Suprapubic skin (tissue), 4 donors: ENCODE measurements at regions not wholly inside any gene's neighbourhood (a gene's known extent, or its start where the extent isn't known, plus 50 kb on each side); places are given as distances from the start of the nearest gene placed in this dataset.

Experiments used
- DNase-seq, 2 donors: peaks; one replicate each; pipeline ENCODE4 v3.0.0-alpha.2; 2019; ENCODE audit warnings: low spot score in 2 of 2
- H3K27ac ChIP-seq: fragments of 200-600 bp; sonication (generic); one replicate; pipeline ENCODE4 v1.5.1; 2019
- H3K27me3 ChIP-seq: fragments of 200-600 bp; sonication (generic); one replicate; pipeline ENCODE4 v1.5.1; 2019
- H3K36me3 ChIP-seq: fragments of 200-600 bp; sonication (generic); one replicate; pipeline ENCODE4 v1.5.1; 2019
- H3K4me1 ChIP-seq: fragments of 200-600 bp; sonication (generic); one replicate; pipeline ENCODE4 v1.5.1; 2019
- H3K4me3 ChIP-seq: fragments of 200-600 bp; sonication (generic); one replicate; pipeline ENCODE4 v1.5.1; 2019; ENCODE audit warnings: mild to moderate bottlenecking
- H3K9me3 ChIP-seq: fragments of 200-600 bp; sonication (generic); one replicate; pipeline ENCODE4 v1.5.1; 2019
- EP300 ChIP-seq: sonication (generic); formaldehyde crosslinking; IDR thresholded peaks from one replicate; pipeline ENCODE4 v1.6.1; 2017; ENCODE audit warnings: antibody characterized with exemption
- POLR2A ChIP-seq, 2 donors: fragments of 450-650 bp; IDR thresholded peaks; one replicate each; pipeline ENCODE4 v1.6.1; 2017; ENCODE audit warnings: antibody characterized with exemption in 2 of 2, mild to moderate bottlenecking in 2 of 2, moderate library complexity in 2 of 2
- POLR2AphosphoS5 ChIP-seq, 3 donors: sonication (generic); formaldehyde crosslinking; IDR thresholded peaks; one replicate each; pipeline ENCODE4 v1.6.1; 2017; ENCODE audit warnings: antibody characterized with exemption in 3 of 3
- WGBS: methylation state at CpG from one replicate; pipeline ENCODE4 v1.1.5; 2018; 5-methylcytosine and 5-hydroxymethylcytosine counted together
- TF ChIP-seq, protein P1 (sequence below), 2 donors: fragments of 200-600 bp in 1 of 2; fragments of 450-650 bp in 1 of 2; sonication (generic) in 1 of 2; IDR thresholded peaks; one replicate each; pipeline ENCODE4 v1.5.1; 2016 to 2019; ENCODE audit warnings: antibody characterized with exemption in 2 of 2, mild to moderate bottlenecking in 1 of 2, moderate library complexity in 1 of 2

DNA sequence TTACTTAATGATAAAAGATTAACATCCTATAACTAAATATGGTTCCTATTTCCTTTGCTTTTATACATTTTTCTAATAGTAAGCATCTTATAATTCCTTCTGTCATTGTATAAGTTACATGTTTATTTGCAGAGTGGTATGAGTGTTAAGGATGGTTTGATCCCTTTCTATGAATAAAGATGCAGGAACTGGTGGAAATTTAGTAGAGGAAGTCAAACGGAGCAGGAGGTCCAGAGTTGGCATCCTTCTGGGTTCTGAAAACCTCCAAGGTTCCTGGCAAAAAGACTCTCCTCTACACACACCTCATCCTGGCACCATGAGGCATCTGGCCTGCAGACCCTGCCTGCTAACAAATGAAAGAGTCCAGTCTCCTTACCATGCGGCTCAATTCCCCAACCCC is 296.8 kb downstream of the SOX9 start:
- H3K9me3 ChIP-seq, result peaks cover 19% of the 10 kb centered on the region
- 94% methylated on average over 2 of the region's 2 CpGs for WGBS
- no peak overlapping the region for H3K4me3 ChIP-seq
- no peak overlapping the region for H3K27ac ChIP-seq
- H3K36me3 ChIP-seq, result no peaks in the 10 kb centered on the region
- H3K4me1 ChIP-seq, result peaks cover 23% of the 10 kb centered on the region
- no peak for DNase-seq
- no peaks in the 10 kb centered on the region for H3K27me3 ChIP-seq
- TF ChIP-seq POLR2AphosphoS5 (IDR thresholded peaks at IDR 0.05), result no peak
- no peak for TF ChIP-seq EP300
- TF ChIP-seq POLR2A (IDR thresholded peaks at IDR 0.05), result no peak
- TF ChIP-seq, protein P1, sequence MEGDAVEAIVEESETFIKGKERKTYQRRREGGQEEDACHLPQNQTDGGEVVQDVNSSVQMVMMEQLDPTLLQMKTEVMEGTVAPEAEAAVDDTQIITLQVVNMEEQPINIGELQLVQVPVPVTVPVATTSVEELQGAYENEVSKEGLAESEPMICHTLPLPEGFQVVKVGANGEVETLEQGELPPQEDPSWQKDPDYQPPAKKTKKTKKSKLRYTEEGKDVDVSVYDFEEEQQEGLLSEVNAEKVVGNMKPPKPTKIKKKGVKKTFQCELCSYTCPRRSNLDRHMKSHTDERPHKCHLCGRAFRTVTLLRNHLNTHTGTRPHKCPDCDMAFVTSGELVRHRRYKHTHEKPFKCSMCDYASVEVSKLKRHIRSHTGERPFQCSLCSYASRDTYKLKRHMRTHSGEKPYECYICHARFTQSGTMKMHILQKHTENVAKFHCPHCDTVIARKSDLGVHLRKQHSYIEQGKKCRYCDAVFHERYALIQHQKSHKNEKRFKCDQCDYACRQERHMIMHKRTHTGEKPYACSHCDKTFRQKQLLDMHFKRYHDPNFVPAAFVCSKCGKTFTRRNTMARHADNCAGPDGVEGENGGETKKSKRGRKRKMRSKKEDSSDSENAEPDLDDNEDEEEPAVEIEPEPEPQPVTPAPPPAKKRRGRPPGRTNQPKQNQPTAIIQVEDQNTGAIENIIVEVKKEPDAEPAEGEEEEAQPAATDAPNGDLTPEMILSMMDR (IDR thresholded peaks at IDR 0.05), result no peak

DNA sequence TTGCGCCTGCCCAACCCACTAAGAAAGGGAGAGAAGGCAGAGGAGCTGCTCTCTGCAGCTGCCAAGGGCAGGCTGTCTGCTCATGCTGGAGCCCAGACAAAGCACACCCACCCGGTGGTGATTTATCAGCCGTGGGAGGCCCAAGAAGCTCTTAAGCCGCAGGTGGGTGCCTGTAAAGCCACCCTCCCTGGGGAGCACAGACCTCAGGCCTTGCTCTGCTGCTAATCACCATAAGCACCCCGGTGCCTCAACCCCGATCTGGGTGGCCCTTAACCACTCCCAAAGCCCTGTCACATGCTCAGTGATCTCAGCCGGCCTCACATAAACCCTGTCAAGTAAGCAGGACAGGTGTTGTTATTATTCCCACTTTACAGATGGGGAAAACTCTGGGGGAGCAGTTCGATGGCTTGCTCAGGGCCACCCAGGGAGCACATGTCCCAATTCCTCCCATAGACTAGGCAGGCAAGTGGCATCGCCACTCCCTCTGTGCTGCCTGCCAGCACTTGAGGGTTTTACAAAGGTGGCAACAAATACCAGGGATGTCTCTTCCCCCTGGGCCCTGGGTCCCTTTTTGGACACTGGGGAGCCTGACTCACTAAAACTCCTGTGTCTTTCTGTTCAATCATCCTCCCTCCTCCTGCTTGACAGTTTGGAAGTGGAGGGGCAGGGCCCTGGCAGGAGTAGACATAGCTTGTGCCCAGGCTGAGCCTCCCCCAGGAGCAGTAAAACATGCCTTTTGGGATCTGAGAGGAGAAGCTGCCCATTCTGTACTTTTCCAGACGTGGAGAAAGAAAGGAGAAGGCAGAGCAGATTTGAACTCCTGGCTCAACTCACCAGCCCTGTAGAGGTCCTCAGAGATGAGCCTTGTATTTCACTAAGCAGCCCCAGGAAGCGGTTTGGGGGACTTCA is 299.3 kb downstream of the SOX9 start:
- TF ChIP-seq, protein P1 (IDR thresholded peaks at IDR 0.05), result no peak
- TF ChIP-seq POLR2A (IDR thresholded peaks at IDR 0.05), result no peak
- TF ChIP-seq EP300, result no peak
- no peak for TF ChIP-seq POLR2AphosphoS5 (IDR thresholded peaks at IDR 0.05)
- Histone ChIP-seq H3K27ac (no peak overlapping the region), H3K27me3 (no peaks in the 10 kb centered on the region), H3K4me3 (no peak overlapping the region), H3K4me1 (peaks cover 32% of the 10 kb centered on the region), H3K36me3 (no peaks in the 10 kb centered on the region), H3K9me3 (peaks cover 19% of the 10 kb centered on the region)
- DNase-seq, result no peak
- WGBS, result 70% methylated on average over 8 of the region's 11 CpGs

DNA sequence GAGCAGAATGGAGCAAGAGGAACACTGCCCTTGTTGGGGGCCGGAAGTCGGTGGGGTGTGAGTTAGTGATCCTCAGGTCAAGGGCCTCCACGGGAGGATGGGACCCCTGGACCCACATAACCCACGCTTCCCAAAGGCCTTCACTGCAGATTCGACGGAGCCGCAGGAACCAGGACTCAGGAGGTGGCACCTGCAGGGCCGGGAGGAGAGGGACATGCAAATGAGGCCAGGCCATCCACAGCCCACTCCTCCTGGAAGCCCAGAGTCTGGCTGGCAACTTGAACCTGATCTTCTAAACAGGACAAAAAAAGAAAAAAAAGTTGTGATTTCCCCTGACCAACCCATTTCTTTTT is 299.9 kb downstream of the SOX9 start:
- no peak overlapping the region for H3K27ac ChIP-seq
- no peaks in the 10 kb centered on the region for H3K36me3 ChIP-seq
- 86% methylated on average over 8 of the region's 8 CpGs for WGBS
- no peak for TF ChIP-seq POLR2A (IDR thresholded peaks at IDR 0.05)
- TF ChIP-seq EP300, result no peak
- TF ChIP-seq POLR2AphosphoS5 (IDR thresholded peaks at IDR 0.05), result no peak
- TF ChIP-seq, protein P1 (IDR thresholded peaks at IDR 0.05), result no peak
- DNase-seq, result no peak
- no peak overlapping the region for H3K4me3 ChIP-seq
- peaks cover 32% of the 10 kb centered on the region for H3K4me1 ChIP-seq
- peaks cover 19% of the 10 kb centered on the region for H3K9me3 ChIP-seq
- H3K27me3 ChIP-seq, result no peaks in the 10 kb centered on the region

DNA sequence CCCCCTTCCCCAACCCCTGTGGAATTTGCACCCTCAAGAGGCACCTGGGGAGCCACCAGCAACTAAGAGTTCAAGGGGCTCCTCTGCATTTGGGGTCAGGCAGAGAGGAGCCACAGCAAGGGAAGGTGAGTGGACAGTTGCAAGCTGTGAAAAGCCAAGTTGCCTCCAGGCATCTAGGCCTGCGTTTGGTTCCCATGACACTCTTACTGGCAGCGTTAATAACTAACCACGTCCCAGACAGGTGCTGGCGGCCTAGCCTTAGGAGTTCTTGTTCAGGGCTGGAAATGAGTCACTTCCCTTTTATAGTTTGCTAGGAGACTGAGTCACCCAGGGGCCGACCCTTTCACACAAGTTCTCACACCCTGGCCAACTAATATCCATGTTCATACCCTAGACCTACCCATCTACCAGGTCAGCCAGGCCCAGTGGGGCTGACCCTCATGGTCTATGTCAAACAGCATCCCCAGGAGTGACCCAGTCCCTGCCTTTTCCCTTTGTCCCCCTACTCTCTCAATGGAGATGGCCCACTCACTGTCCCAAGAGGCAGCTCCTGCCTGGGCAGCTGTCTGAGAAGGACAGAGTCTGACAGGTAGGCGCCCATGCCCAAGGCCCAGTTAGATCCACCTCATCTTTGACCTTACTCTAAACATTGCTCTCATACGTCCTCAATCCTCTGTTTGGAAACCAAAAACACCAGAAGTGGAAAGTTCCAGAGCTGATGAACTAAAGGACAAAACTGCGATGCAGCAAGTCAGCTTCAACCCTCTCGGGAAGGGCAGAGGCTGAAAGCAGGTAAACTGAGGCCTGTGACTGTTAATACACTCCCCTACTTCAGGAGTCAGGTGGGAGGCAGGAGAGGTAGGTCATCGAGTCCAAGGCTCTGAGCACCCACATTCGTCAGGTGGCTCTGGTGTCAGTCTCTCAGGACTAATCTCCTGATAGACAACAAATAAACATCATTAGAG is 300.6 kb downstream of the SOX9 start:
- 66% methylated on average over 11 of the region's 11 CpGs for WGBS
- Histone ChIP-seq H3K36me3 (no peaks in the 10 kb centered on the region), H3K4me1 (peaks cover 32% of the 10 kb centered on the region), H3K9me3 (peaks cover 19% of the 10 kb centered on the region), H3K27ac (no peak overlapping the region), H3K4me3 (no peak overlapping the region), H3K27me3 (no peaks in the 10 kb centered on the region)
- DNase-seq, result no peak
- TF ChIP-seq POLR2AphosphoS5 (IDR thresholded peaks at IDR 0.05), result no peak

DNA sequence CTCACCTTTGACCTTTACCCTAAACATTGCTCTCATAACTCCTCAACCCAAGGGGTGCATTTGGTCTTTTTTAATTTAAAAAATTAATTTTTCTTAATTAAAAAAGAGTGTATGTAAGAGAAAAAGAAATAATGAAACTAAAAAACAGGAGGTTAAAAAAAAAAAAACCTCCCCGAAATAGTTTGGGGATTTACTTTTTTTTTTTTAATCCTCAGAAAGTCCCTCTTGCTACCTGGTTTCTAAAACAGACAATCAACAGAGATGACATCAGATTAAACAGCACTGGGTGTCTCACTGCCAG is 301.3 kb downstream of the SOX9 start:
- DNase-seq, result no peak
- TF ChIP-seq POLR2AphosphoS5 (IDR thresholded peaks at IDR 0.05) (no peak), POLR2A (IDR thresholded peaks at IDR 0.05) (no peak), EP300 (no peak)
- TF ChIP-seq, protein P1 (IDR thresholded peaks at IDR 0.05), result no peak
- WGBS, result 56% methylated on average over 1 of the region's 1 CpG
- Histone ChIP-seq H3K9me3 (peaks cover 12% of the 10 kb centered on the region), H3K4me3 (no peak overlapping the region), H3K36me3 (no peaks in the 10 kb centered on the region), H3K27me3 (no peaks in the 10 kb centered on the region), H3K27ac (no peak overlapping the region), H3K4me1 (peaks cover 26% of the 10 kb centered on the region)
